HG03469 (cell line): ENCODE measurements at regions not wholly inside any gene's neighbourhood (a gene's known extent, or its start where the extent isn't known, plus 50 kb on each side); places are given as distances from the start of the nearest gene placed in this dataset.
"Not testable (repeated sequence)": the region's sequence is repeated elsewhere in the genome, so short reads cannot be mapped to it uniquely, and the experiment has no call there.

Experiments
- ATAC-seq: cut with Tn5 transposase; IDR thresholded peaks from one replicate; pipeline ENCODE4 v1.9.1; 2021; ENCODE audit warnings: mild to moderate bottlenecking, moderate library complexity, moderate number of reproducible peaks; ENCODE audit not compliant: unreplicated experiment

DNA sequence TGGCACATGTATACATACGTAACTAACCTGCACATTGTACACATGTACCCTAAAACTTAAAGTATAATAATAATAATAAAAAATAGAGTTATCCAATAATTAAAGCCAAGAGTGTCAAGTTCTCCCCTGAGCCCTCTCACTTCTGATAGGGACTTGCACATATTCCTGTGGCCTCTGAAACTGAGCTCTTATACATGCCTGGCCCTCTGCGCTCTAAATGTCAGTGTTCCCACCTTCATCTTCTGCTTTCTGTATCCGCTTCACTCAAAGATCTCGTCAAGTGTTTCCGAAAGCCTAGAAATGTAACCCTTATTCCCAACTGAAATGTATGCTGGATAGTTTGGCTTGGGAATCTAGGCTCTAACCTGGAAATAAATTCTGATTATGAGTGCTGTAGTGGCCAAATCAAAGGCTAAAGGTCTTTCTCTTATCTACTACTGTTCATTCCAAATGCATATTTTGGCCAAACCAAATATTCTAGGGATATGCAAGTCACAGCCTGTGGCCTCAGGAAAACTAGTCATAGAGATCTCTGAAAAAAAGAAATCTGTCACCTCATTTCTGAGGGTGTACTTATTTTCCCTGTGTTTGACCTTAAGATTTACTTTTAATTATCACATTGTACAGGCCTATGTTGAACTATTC is 99.5 kb upstream of the LYPLAL1 start:
- no peak for ATAC-seq

DNA sequence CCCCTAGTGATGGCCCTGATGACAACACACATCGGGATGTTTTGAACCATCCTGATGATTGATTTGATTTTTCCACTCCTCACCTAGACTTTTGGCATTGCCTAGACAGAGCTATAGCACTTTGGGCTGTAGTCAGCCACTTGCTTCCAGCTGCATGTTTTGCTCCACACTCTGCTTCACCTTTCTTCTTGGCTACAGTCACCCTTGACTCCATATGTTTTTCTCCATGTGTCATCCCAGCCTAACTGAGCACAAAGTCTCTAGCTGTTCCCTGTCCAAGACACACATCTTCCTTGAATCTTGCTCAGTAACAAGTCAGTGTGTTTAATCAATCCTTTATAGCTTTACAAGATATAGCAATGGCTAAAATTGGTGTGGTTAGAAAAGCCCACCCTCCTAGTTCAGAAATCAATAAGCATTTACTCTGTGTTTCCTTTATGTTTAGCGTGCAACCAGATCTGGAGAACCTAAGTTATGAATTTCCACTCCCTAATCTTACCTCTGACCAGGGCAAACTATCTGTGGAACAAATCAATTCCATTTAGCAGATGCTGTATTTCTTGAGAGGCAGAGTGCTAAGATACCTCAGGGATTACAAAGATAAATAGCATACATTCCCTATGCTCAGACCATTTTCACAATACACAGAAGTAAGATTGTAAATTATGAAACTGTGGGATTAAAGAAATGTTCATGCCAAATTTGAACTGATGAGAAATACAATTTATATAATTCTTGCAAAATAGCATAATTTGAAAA is 98.4 kb upstream of the LYPLAL1 start:
- ATAC-seq: no peak

DNA sequence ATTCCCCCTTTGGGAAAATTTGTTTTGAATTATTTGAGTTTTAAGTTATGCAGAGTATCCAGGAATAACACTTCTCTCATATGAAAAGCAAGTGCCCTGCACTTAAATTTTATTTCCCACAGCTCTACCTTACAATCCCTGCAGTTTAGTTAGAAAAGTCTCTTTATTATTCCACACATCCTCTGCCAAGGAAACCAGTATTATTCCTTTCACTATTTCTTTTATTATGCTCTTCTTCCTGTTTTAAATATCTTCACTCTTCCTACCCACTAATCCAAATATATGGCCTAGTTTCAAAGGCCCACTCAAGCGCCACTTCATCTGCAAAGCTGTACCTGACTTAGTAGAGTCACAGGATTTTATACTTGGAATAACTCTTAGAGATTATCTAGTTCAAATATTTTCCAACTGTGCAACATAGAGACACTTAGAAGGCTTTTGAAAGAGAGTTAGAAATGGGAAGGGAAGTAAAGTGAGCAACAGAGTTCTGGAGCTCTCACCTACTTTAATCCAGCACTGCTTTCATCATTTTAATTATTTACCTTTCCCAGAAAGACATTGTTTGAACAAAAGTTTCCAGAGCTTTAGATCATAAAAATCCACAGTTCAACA is 97.2 kb upstream of the LYPLAL1 start:
- ATAC-seq: no peak

DNA sequence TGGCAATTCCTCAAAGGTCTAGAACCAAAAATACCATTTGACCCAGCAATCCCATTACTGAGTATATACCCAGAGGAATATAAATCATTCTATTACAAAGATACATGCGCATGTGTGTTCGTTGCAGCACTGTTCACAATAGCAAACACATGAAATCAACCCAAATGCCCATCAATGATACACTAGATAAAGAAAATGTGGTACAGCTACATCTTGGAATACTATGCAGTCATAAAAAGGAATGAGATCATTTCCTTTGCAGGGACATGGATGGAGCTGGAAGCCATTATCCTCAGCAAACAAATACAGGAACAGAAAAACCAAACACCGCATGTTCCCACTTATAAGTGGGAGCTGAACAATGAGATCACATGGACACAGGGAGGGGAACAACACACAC is 95.9 kb upstream of the LYPLAL1 start:
- not testable (repeated sequence) for ATAC-seq

DNA sequence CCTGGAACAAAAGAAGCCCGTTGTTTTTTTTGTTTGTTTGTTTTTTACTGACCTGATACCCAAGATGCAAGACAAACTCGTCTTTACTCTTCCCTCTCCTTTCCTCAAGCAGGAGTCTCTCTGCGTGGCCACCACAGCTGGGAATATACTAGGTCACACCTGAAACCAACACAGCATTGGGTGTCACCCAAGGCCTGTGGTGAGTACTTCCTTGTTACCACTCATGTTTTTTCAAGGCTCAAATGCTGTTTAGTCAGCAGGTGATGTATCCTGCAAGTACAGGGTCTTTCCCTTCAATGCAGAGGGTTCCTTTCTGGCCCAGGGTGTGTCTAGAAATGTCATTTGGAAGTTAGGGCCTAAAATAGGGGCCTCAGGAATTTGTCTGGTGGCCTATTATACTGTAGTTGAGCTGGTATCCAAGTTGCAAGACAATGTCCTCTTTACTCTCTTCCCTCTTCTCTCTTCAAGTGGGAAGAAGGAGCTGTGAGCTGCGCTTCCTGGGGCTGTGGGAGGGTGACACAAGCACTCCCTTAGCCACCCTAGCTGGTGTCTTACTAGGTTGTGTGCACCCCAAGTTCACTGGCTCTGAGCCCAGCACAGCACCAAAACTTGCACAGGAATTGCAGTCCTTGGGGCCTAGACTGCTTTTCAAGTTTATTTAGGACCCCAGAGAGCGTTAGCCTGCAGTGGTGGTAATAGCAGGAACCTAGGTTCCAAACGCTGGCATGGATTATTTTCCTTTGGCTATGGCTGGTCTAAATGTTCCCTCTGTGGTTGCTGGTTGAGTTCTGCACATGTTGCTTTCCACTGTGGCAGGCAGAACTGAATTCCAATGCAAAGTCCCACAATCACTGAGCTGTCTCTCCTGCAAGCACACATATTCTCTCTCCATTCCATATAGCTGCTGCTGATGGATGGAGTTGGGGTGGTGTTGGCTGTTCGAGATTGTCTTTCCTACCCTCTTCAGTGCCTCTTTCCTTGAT is 91.4 kb upstream of the LYPLAL1 start:
- peak; percentile 76 for ATAC-seq

DNA sequence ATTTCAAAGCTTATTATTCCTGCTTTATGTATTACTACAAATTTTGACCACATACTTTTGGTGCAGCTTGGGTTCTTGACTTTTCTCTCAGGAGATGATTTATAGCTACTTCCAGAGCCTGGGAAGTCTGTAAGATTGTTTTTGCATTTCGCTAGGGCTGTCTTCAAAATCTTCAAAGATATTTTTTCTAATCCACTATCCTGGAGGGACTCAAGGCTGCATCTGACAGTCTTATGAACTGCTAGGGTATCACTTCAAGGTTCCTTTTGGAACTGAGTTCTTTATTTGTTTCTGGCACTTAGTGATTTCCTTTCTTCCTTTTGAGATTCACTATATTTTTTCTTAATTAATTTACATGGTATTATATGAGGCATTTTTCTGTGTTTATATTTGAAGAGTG is 90.0 kb upstream of the LYPLAL1 start:
- ATAC-seq: no peak

DNA sequence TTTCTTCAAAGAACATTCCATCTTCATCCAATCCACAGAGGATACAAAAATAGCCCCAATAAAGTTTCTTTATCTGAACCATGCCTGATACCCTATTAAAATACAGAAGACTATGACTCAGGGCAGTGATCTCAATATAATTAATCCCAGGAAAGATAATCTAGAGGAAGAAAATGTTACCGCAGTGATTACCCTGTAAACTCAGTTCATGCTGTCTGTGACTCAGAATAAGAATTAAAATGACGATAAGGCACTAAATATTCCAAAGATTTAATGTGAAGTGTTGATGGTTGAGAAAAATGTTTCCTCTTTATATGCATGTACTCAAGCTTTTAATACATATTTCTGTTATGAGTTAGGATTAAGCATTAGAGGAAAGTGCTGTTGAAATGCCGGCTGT is 88.6 kb upstream of the LYPLAL1 start:
- no peak for ATAC-seq

DNA sequence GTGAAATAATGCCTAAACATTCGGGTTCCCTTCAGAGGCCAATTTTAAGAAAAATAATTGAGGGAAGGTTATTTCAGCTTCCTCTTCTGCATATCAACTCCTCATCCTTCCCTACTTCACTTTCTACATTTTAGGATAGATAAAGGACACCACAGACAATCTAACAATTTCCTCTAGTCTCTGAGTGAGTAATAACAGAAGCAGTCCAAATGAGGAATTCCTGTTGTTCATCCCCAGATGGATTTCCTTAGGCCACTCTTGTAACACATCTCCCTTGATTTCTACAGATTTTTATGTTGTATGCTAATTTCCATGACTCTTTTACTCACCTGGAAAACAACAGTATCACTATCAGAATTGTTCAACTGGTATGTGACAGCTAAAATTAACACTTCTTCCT is 87.7 kb upstream of the LYPLAL1 start:
- ATAC-seq: no peak

DNA sequence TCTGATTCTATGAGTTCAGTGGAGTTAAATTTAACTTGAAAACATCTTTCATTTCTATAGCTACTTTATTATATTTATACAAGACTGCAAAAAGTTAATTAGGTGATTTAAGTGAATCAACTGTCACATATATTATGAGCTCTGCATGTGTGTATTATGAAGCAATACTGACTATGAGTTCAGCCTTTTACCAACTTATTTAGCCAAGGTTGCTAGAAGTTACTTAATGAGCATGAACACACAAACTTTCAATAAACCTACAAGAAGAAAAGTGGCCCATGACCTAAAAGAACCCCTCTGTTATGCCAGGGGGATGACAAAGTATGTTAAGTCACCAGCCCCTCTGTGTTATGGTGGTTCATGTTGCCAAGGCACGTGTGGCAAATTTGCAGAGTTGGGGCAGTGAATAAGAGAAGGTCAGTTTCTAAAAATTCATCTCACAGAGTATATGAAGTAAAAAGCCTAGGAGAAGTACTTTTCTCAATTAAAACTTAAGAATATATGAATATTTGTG is 86.7 kb upstream of the LYPLAL1 start:
- ATAC-seq: no peak

DNA sequence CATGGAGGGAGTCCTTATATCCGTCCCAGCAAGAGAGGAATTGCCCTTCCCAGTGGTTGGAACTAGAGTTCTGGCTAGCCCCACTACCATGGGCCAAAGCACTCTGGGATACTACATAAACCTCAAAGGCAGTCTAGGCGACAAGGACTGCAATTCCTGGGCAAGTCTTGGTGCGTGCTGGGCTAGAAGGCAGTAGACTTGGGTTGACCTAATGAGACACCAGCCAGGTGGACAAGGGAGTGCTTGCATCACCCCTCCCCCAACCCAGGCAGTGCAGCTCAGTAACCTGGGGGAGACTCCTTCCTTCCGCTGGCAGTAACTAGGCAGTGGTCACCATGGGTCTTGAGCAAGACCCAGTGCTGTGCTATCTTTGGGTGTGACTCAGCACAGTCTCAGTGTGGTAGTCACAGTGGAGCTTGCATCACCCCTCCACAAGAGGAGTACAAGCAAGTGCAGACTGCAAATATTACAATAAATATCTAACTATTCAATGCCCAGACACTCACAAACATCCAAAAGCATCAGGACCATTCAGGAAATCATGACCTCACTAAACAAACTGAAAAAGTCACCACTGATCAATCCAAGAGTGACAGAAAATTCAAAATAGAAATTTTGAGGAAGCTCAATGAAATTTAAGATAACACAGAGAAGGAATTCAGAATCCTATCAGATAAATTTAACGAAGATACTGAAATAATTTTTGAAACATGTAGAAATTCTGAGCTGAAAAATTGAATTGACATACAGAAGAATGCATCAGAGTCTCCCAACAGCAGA is 84.7 kb upstream of the LYPLAL1 start:
- peak; percentile 79 for ATAC-seq

DNA sequence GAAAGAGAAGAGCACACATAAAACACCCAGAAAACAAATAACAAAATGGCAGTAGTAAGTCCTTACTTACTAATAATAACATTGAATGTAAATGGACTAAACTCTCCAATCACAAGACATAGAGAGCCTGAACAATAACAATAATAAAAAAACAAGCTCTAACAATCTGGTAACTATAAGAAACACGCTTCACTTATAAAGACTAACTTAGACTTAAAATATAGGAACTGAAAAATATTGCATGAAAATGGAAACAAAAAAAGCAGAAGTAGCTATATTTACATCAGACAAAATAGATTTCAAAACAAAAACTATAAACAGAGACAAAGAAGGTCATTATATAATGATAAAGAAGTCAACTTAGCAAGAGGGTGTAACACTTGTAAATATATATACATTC is 83.1 kb upstream of the LYPLAL1 start:
- ATAC-seq: peak; percentile 68

DNA sequence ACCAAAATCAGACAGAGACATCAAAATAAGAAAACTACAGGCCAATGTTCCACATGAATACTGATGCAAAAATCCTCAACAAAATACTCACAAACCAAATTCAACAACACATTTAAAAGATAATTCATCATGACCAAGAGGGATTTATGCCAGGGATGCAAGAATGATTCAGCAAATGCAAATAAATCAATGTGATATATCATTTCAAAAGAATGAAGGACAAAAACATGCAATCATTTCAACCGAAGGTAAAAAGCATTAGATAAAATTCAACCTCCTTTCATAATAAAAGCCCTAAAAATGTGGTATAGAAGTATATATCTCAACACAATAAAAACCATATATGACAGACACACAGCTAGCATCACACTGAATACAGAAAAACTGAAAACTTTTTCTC is 81.5 kb upstream of the LYPLAL1 start:
- ATAC-seq: no peak

DNA sequence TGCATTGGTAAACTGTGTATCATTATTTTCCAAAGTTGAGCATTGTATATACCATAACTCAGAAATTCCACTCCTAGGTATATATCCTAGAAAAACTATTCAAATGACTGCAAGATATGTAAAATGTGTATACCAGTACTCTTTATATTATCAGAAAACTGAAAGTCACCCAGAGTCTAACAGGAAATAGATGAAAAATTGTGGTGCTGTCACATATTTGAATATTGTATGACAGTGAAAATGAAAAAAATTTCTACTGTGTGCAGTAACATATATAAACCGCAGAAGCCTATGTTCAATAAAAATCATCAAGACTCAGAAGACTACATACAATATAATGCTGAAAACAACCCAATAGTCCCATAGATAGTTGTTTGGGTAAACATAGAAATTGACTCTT is 74.4 kb upstream of the LYPLAL1 start:
- ATAC-seq: no peak

DNA sequence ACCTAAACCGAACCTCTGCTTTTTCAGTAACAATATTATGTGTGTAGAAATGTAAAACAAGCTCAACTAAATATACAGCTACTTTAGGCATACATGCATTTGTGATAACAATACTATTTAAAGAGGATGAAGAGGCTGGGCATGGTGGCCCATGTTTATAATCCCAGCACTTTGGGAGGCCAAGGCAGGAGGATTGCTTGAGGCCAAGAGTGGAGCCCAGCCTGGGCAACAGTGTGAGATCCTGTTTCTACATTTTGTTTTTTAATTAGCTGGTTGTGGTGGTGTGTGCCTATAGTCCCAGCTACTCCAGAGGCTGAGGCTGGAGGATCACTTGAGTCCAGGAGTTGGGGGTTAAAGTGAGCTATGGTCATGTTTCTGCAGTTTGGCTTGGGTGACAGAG is 73.6 kb upstream of the LYPLAL1 start:
- ATAC-seq: no peak

DNA sequence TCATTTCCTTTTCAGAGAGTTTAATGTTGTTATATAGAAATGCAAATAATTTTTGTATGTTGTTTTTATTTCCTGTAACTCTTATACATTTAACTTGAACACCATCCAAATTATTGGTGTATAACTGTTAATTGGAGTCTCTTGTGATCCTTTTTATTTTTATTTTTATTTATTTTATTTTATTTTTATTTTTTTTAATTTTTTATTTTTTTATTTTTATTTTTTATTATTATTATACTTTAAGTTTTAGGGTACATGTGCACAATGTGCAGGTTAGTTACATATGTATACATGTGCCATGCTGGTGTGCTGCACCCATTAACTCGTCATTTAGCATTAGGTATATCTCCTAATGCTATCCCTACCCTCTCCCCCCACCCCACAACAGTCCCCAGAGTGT is 71.2 kb upstream of the LYPLAL1 start:
- ATAC-seq: not testable (repeated sequence)

DNA sequence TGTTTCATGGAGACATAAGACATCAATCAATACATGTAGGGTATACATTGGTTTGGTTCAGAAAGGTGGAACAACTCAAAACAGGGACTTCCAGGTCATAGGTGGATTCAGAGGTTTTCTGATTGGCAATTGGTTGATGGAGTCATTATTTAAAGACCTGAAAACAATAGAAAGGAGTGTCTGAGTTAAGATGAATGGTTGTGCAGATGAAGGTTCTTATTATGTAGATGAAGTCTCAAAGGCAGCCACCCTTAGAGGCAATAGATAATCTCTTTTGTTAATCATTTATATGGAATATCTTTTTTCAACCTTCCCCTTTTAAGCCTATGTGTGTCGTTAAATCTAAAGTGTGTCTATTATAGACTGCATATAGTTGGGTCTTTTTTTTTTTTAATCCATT is 67.8 kb upstream of the LYPLAL1 start:
- no peak for ATAC-seq

DNA sequence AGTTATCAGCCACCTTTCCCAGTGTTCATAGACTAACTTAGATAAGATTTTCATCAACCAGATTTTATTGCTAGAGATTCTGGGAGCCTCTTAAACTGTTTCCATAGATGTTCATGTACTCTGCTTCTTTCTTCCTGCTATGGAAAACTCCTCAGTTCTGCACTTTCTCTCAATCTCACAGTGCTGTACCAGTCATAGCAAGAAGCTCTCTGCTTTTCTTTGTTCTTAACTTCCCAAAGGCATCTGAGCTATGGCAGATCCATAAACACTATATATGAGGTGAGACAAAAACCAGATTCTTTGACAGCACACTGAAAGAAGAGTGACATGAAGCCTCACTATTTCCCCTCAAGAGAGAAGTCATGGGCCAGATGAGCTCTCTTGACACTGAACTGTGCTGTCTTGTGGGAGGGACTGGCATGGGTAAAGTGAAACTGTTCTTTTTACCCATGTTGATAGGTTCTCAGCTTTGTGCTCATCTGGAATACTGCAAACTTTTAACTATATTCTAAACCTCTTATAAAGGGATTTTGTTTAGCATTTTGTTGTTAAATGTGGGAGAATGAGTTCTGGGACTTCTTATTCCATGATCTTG is 64.2 kb upstream of the LYPLAL1 start:
- ATAC-seq: no peak

DNA sequence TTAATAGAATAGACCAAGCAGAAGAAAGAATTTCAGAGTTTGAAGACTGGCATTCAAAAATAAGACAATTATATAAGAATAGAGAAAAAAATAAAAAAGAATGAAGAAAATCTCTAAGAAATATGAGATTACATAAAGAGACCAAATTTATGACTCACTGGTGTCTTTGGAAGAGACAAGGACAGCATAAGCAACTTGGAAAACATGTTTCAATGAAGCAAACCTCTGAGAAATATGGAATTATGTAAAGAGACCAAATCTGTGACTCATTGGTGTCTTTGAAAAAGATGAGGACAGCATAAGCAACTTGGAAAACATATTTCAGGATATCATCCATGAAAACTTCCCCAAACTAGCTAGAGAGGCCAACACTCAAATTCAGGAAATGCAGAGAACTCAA is 60.4 kb upstream of the LYPLAL1 start:
- ATAC-seq: no peak

DNA sequence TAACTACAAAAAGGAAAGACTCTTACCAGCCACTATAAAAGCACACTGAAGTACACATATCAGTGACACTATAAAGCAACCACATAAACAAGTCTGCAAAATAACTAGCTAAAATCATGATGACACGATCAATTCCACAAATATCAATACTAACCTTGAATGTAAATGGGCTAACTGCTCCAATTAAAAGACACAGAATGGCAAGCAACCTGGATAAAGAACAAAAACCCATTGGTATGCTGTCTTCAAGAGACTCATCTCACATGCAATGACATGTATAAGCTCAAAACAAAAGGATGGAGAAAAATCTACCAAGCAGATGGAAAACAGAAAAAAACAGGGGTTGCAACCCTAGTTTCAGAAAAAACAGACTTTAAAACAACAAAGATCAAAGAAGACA is 59.7 kb upstream of the LYPLAL1 start:
- no peak for ATAC-seq

DNA sequence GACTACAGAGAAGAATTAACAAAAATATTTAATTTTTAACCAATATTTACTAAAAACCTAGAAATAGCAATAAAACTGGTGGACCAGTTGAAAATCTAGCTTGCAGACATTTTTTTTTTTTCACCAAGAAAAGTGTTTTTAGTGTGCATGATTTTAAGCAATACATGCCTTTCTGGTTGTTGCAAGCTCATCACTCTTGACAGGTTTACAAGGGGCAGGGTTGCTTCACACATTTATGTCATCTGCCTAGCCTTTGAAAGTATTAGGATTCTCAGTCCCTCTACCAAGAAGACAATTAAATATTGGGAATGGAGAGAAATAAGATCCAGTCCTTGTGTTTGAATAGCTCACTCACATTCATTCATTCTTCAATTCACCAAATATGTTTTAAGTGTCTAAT is 53.8 kb upstream of the LYPLAL1 start:
- no peak for ATAC-seq
